HepG2 (cell line): ENCODE measurements at regions not wholly inside any gene's neighbourhood (a gene's known extent, or its start where the extent isn't known, plus 50 kb on each side); places are given as distances from the start of the nearest gene placed in this dataset.

Source experiments
- FOXC1 ChIP-seq: sonication (generic); formaldehyde crosslinking; IDR thresholded peaks from 2 replicates; pipeline ENCODE4 v1.8.0; 2022; ENCODE audit warnings: mild to moderate bottlenecking, missing genetic modification reagents, borderline replicate concordance
- GFI1 ChIP-seq: sonication (generic); formaldehyde crosslinking; IDR thresholded peaks from 2 replicates; pipeline ENCODE4 v1.5.0; 2020; ENCODE audit warnings: missing genetic modification reagents, mild to moderate bottlenecking, borderline replicate concordance
- HNRNPK ChIP-seq: fragments of 200-400 bp; formaldehyde crosslinking; IDR thresholded peaks from 2 replicates; pipeline ENCODE4 v1.6.1; 2018; ENCODE audit warnings: low read length, low read depth, moderate library complexity, mild to moderate bottlenecking; ENCODE audit not compliant: poor library complexity, severe bottlenecking
- MXD4 ChIP-seq: IDR thresholded peaks from 2 replicates; pipeline ENCODE4 v1.6.1; 2016; ENCODE audit warnings: mild to moderate bottlenecking, missing biosample characterization, missing genetic modification reagents
- POLR2AphosphoS2 ChIP-seq: IDR thresholded peaks from 2 replicates; pipeline ENCODE4 v1.6.1; 2011; ENCODE audit warnings: low read depth, low read length, improper control_type of control experiment
- SOX13 ChIP-seq, 3 experiments: fragments of 450-650 bp in 1 of 3; sonication (generic) in 1 of 3; formaldehyde crosslinking in 1 of 3; IDR thresholded peaks in 2 of 3; conservative IDR thresholded peaks in 1 of 3; 2 replicates each; pipeline versions ENCODE4 v1.5.0 to v1.6.1; 2016 to 2020; ENCODE audit warnings: antibody characterized with exemption in 1 of 3, mild to moderate bottlenecking in 1 of 3, missing compliant biosample characterization in 1 of 3, missing genetic modification reagents in 1 of 3, moderate library complexity in 1 of 3
- YEATS4 ChIP-seq: sonication (generic); formaldehyde crosslinking; IDR thresholded peaks from 2 replicates; pipeline ENCODE4 v1.4.0; 2020; ENCODE audit warnings: missing genetic modification reagents, borderline replicate concordance
- ZBTB38 ChIP-seq: sonication (generic); formaldehyde crosslinking; IDR thresholded peaks from 2 replicates; pipeline ENCODE4 v1.5.1; 2020; ENCODE audit warnings: mild to moderate bottlenecking, missing genetic modification reagents
- ZFP36L1 ChIP-seq: sonication (generic); formaldehyde crosslinking; IDR thresholded peaks from 2 replicates; pipeline ENCODE4 v1.8.0; 2022; ENCODE audit warnings: mild to moderate bottlenecking, missing genetic modification reagents, moderate library complexity
- ZNF10 ChIP-seq: sonication (generic); formaldehyde crosslinking; IDR thresholded peaks from 2 replicates; pipeline ENCODE4 v1.4.0; 2020; ENCODE audit warnings: mild to moderate bottlenecking, low read depth, missing genetic modification reagents, borderline replicate concordance
- ZNF329 ChIP-seq: sonication (generic); formaldehyde crosslinking; IDR thresholded peaks from 2 replicates; pipeline ENCODE4 v1.9.0; 2021; ENCODE audit warnings: low read depth, mild to moderate bottlenecking, missing genetic modification reagents
- TF ChIP-seq, protein P1 (sequence below): sonication (generic); formaldehyde crosslinking; IDR thresholded peaks from 2 replicates; pipeline ENCODE4 v1.4.0; 2020; ENCODE audit warnings: mild to moderate bottlenecking, missing genetic modification reagents
- TF ChIP-seq, protein P2 (sequence below): sonication (generic); formaldehyde crosslinking; conservative IDR thresholded peaks from 2 replicates; pipeline ENCODE4 v1.4.0; 2020; ENCODE audit warnings: mild to moderate bottlenecking, missing genetic modification reagents, moderate library complexity
- TF ChIP-seq, protein P3 (sequence below), 2 experiments: sonication (generic) in 1 of 2; formaldehyde crosslinking in 1 of 2; IDR thresholded peaks; 2 replicates each; pipeline versions ENCODE4 v1.4.0 to v1.6.1; 2016 to 2020; ENCODE audit warnings: borderline replicate concordance in 1 of 2, low read depth in 1 of 2, mild to moderate bottlenecking in 1 of 2, missing genetic modification reagents in 1 of 2
- TF ChIP-seq, protein P4 (sequence below): IDR thresholded peaks from 2 replicates; pipeline ENCODE4 v1.6.1; 2016; ENCODE audit warnings: mild to moderate bottlenecking

DNA sequence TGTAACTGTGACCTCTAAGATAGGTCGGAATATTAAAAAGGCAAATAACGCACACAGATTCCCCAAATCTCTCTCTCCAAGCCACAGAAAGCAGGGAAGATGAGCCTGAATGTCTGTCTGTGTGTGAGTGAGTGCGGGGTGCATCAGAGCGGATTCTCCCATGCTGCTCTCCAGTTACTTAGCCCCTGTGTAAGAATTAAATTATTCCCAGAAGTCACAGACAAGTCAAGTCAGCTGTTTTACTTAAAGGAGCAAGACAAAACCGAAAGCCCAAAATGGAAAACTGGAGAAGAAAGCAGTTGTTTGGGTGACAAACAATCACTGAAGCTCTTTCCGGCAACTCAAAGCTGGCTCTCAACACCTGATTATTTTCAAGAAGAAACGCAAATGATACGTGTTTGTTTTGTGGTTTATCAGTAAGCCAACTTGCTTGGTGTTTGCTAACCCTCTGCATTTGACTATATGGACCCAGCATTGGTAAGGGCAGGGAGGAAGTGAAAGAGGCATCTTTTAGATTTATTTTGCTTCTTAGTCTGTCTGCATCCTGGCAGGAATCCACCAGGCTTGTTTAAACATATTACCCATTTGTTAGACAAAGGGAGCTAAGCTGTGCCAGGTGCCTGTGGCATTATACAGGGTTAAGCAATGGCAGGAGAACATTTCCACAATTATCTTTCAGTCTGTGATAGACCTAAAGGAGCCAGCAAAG lies 121.5 kb upstream of the CREB1 start (continued):
- TF ChIP-seq ZNF329 (no peak), FOXC1 (CRISPR knock-in tag) (no peak), GFI1 (CRISPR knock-in tag) (peak; percentile 73; the same call in 1 of the 2 replicates), YEATS4 (no peak), POLR2AphosphoS2 (no peak), SOX13 (IDR thresholded peaks at IDR 0.05) (no peak), SOX13 (CRISPR knock-in tag; conservative IDR thresholded peaks at IDR 0.05 in 1 of 2, IDR thresholded peaks at IDR 0.05 in 1 of 2) (peak in 1 of 2 experiments; percentile 26; a peak in 1 of 4 replicates), HNRNPK (no peak), ZBTB38 (CRISPR knock-in tag) (no peak), ZNF10 (no peak), MXD4 (CRISPR knock-in tag) (no peak), ZFP36L1 (no peak)
- TF ChIP-seq, protein P1, sequence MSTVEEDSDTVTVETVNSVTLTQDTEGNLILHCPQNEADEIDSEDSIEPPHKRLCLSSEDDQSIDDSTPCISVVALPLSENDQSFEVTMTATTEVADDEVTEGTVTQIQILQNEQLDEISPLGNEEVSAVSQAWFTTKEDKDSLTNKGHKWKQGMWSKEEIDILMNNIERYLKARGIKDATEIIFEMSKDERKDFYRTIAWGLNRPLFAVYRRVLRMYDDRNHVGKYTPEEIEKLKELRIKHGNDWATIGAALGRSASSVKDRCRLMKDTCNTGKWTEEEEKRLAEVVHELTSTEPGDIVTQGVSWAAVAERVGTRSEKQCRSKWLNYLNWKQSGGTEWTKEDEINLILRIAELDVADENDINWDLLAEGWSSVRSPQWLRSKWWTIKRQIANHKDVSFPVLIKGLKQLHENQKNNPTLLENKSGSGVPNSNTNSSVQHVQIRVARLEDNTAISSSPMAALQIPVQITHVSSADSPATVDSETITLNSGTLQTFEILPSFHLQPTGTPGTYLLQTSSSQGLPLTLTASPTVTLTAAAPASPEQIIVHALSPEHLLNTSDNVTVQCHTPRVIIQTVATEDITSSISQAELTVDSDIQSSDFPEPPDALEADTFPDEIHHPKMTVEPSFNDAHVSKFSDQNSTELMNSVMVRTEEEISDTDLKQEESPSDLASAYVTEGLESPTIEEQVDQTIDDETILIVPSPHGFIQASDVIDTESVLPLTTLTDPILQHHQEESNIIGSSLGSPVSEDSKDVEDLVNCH (CRISPR knock-in tag) = no peak
- TF ChIP-seq, protein P2, sequence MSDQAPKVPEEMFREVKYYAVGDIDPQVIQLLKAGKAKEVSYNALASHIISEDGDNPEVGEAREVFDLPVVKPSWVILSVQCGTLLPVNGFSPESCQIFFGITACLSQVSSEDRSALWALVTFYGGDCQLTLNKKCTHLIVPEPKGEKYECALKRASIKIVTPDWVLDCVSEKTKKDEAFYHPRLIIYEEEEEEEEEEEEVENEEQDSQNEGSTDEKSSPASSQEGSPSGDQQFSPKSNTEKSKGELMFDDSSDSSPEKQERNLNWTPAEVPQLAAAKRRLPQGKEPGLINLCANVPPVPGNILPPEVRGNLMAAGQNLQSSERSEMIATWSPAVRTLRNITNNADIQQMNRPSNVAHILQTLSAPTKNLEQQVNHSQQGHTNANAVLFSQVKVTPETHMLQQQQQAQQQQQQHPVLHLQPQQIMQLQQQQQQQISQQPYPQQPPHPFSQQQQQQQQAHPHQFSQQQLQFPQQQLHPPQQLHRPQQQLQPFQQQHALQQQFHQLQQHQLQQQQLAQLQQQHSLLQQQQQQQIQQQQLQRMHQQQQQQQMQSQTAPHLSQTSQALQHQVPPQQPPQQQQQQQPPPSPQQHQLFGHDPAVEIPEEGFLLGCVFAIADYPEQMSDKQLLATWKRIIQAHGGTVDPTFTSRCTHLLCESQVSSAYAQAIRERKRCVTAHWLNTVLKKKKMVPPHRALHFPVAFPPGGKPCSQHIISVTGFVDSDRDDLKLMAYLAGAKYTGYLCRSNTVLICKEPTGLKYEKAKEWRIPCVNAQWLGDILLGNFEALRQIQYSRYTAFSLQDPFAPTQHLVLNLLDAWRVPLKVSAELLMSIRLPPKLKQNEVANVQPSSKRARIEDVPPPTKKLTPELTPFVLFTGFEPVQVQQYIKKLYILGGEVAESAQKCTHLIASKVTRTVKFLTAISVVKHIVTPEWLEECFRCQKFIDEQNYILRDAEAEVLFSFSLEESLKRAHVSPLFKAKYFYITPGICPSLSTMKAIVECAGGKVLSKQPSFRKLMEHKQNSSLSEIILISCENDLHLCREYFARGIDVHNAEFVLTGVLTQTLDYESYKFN (CRISPR knock-in tag) = peak; percentile 42; the same call in 1 of the 2 replicates
- TF ChIP-seq, protein P3, sequence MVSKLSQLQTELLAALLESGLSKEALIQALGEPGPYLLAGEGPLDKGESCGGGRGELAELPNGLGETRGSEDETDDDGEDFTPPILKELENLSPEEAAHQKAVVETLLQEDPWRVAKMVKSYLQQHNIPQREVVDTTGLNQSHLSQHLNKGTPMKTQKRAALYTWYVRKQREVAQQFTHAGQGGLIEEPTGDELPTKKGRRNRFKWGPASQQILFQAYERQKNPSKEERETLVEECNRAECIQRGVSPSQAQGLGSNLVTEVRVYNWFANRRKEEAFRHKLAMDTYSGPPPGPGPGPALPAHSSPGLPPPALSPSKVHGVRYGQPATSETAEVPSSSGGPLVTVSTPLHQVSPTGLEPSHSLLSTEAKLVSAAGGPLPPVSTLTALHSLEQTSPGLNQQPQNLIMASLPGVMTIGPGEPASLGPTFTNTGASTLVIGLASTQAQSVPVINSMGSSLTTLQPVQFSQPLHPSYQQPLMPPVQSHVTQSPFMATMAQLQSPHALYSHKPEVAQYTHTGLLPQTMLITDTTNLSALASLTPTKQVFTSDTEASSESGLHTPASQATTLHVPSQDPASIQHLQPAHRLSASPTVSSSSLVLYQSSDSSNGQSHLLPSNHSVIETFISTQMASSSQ (IDR thresholded peaks at IDR 0.05; ENCODE audit: low read depth) = peak; percentile 71
- TF ChIP-seq, protein P3 (CRISPR knock-in tag; IDR thresholded peaks at IDR 0.05; ENCODE audit: borderline replicate concordance) = no peak
- TF ChIP-seq, protein P4, sequence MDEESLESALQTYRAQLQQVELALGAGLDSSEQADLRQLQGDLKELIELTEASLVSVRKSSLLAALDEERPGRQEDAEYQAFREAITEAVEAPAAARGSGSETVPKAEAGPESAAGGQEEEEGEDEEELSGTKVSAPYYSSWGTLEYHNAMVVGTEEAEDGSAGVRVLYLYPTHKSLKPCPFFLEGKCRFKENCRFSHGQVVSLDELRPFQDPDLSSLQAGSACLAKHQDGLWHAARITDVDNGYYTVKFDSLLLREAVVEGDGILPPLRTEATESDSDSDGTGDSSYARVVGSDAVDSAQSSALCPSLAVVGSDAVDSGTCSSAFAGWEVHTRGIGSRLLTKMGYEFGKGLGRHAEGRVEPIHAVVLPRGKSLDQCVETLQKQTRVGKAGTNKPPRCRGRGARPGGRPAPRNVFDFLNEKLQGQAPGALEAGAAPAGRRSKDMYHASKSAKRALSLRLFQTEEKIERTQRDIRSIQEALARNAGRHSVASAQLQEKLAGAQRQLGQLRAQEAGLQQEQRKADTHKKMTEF = 0 out of 2 replicates have a peak, but pooled peaks have one; percentile 18
